ENCODE measurements at regions not wholly inside any gene's neighbourhood (a gene's known extent, or its start where the extent isn't known, plus 50 kb on each side); places are given as distances from the start of the nearest gene placed in this dataset.

DNA sequence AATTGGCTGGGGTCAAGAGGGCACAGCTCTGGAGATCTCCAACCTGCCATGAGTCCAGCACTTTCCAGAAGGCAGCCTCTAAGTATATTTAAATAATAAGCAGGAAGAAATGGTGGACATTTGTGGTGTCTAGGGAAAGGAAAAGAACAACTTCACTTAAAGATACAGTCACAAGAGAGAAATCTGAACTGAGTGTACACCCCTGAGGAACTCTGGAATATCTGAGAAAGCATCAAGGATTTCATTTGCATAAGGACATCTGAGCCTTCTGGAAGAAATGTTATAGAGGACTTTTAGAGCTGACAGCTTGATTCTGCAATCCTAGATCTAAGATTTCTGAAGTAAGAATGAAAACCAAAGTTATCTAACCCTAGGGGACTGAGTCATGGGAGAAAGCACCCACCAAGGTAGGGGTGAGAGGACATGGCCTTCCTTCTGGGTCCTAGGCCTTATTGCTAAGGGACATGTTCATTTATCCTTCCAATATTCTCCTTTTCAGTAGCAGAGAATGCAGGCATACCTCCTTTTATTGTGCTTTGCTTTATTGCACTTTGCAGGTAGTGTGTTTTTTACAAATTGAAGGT, 253.4 kb upstream of the SLC24A2 start:
- DNase-seq (ENCODE audit: low spot score) = no peak

DNA sequence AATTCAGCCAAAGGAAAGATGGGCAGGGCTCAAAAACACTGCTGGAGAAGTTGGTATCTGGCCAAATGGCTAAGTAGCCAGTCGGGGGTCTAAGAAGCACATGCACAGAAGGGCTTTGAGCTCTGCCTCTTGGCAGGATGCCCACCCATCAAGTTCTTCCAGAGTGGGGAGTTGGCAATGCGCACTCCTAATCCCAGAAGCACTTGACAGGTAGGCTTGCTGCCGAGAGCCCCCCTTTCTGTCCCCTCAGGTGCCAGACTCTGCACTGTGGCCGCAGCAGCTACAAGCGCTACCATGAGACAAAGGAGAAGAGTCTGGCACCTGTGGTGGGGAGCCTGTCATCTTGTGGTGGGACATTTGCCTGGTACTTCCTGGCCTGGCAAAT, 252.9 kb upstream of the SLC24A2 start:
- no peak for DNase-seq (ENCODE audit: low spot score)

DNA sequence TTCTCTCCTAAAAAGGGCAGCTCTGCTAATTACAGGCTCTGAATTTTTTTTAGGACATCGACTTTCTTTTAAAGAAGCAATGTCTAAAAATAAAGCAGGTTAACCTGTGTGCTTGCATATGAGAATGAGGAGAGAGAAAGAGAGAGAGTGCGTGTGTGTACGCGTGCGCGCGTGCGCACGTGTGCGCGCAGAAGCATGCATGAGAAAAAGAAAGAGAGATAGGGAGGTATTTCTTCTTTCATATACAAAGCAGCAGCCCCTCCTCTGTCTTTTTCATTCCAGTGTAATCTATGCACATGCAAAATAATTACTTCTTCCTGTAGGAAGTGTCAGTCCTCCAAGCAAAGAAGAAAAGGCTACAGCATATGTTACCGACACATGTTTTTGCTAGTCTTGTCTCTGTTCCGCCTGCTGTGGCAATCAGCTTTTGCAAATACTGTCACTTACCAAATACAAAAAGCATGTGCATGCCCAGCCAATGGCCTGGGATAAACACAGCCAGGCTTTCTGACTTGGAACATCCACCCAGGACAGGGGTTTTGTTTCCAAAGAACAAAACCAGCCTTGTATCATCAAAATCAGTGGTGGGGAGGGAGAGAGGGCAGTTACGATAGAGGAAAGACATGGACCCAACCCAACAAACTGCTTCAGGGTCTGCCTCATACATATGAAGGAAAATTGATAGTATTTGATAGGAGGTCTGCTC, 252.3 kb upstream of the SLC24A2 start:
- DNase-seq (ENCODE audit: low spot score) = no peak

- no peak for DNase-seq (ENCODE audit: low spot score)
Observed at GRCh38 chr9:20037699-20038098, 248.9 kb upstream of the SLC24A2 start.

GRCh38 chr9:20033511-20033910, 244.7 kb upstream of the SLC24A2 start:
- DNase-seq (ENCODE audit: low spot score) = no peak

GRCh38 chr9:20032413-20033006, 243.7 kb upstream of the SLC24A2 start:
- DNase-seq (ENCODE audit: low spot score) = no peak

GRCh38 chr9:20031836-20032235, 243.0 kb upstream of the SLC24A2 start:
- no peak for DNase-seq (ENCODE audit: low spot score)

DNA sequence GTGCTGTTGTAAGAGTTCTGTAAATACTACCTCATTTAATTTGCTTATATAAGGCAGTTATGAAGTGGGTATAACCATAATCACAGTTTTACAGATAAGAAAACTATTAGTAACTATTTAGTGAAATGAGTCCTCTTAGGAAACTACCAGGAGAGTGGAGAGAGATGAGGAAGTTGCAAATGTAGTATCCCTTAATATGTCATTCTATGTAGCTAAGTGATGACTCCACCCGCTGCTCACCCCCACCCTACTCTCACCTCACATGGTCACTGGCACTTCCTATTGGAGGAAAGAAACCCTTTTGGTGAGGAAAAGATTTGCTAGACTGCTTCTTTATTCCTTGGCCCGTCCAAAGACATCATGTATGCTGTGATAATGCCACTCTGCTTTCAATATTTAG, 241.8 kb upstream of the SLC24A2 start:
- DNase-seq (ENCODE audit: low spot score) = no peak

DNA sequence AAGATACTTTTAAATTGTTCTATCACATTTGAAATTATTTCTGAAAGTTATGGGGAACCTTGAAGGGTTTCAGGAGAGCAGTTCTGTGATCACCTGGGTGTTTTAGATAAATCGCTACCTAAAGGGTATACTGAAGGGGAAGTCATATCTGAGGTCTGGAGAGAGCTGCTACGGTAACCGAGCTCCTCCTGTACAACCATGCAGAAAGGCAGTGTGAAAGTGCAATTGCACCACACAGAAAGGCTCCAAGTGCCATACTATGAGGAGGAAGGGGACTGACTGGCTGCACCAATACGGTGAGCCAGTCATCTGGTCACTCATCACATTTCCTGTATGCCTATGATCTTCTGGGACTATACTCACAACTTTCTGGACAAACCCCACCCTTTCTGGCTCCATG, 241.4 kb upstream of the SLC24A2 start:
- DNase-seq (ENCODE audit: low spot score) = no peak

GRCh38 chr9:20028849-20029231, 240.0 kb upstream of the SLC24A2 start:
- DNase-seq (ENCODE audit: low spot score) = no peak

DNA sequence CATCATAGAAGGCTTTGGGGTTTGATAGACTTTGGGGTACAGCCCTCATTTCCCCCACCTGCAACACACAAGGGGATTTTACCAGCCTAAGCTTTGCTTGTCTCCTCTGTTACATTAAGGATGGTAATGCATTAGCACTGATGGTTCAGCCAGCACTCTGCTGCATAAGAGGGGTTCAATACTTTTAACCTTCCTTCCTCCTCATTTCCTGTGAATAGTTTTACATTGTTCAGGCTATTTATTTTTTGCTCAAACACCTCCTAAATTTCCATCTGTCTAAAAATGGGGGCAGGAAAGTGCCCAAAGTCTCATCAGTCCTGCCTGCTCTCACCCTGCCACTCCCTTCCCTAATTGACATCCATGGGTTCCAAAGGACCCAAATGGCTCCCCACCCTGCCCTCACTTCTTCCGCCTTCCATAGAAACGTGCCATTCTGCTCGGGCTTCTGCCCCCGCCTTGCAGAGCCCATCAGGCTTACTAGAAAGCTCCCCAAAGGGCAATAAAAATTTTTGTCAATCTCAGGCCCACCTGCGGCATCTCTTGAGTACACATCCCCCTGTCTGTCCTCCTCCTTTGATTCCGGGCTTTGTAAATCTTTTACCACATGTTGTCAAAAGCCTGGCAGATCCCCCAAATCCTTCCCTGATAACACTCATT, 239.5 kb upstream of the SLC24A2 start:
- DNase-seq (ENCODE audit: low spot score) = no peak

DNA sequence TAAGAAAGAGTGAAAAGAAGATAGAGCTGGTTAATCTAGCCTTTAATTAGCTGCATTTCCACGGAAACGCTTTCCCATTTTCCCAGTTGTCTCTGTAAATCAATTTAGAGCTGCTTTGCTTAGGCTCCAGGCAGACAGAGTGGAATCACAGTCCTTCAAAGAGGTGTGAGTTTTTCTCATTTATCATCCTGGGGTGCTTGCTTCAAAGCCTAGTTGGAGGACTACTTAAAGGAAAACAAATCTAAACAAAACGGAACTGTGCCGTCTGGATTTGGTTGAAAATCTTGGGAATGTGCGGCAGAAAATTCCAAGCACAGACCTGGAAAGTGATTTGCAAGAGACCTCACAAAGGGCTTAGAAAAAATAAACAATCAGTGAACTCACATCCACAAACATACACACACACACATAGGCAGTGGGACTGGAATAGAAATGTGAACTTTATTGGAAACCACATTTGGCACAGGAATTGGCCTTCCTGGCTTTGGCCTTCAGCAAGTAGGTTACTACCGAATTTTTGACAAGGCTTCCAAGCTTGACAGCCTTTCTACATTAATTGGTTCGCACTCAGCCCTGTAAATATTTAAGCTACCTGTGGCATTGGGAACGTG, 235.2 kb upstream of the SLC24A2 start:
- DNase-seq (ENCODE audit: low spot score) = no peak

- no peak for DNase-seq (ENCODE audit: low spot score)
Observed at GRCh38 chr9:20023210-20023905, 234.5 kb upstream of the SLC24A2 start.

DNA sequence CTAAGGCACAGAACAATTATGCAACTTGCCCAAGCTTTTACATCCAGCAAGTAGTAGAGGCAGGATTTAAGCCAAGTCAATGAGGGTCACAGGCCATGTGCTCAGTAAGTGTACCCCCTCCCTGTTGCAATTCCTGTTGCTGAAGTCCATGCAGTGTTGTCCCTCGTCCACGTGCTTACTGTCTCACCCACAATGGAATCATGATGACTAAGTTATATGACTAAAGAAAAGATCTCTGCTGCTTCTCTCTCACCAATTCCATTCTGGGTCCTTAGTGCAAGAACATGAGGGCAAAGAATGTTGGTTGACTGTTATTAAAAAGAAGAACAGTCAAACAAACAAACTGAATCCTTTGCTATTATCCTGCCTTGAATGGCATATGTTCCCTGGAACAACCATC, 233.6 kb upstream of the SLC24A2 start:
- no peak for DNase-seq (ENCODE audit: low spot score)

DNA sequence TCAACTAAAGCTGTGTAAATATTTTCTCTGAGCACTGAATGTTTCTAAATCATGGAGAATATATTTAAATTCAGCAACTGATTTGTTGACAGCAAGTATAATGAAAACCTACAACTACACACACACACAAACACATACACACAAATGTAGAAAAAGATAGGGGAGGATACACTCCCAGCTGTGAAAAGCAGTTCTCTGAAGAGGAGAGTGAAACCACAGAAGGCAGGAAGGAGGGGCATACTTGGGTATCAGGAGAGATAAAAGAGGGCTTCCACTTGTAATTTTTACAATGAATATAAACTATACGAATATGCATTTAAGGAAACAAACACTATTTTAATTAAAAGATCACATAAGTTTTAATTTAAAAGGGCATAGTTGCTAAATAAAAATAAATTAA, 227.8 kb upstream of the SLC24A2 start:
- DNase-seq (ENCODE audit: low spot score) = no peak

- no peak for DNase-seq (ENCODE audit: low spot score)
Observed at GRCh38 chr9:20015427-20015931, 226.6 kb upstream of the SLC24A2 start.

DNA sequence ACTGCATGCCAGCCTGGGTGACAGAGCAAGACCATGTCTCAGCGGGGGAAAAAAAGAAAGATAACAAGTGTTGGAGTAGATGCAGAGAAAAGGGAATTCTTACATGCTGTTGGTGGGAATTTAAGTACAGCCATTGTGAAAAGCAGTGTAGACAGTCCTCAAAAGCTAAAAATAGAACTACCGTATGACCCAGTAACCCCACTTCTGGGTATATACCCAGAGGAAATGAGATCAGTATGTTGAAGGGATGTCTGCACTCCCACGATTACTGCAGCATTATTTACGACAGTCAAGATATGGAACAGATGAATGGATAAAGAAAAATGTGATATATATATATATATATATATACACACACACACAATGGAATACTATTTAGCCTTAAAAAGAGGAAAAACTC, 225.3 kb upstream of the SLC24A2 start:
- DNase-seq (ENCODE audit: low spot score) = no peak

GRCh38 chr9:20012232-20012631, 223.4 kb upstream of the SLC24A2 start:
- DNase-seq (ENCODE audit: low spot score) = no peak

DNA sequence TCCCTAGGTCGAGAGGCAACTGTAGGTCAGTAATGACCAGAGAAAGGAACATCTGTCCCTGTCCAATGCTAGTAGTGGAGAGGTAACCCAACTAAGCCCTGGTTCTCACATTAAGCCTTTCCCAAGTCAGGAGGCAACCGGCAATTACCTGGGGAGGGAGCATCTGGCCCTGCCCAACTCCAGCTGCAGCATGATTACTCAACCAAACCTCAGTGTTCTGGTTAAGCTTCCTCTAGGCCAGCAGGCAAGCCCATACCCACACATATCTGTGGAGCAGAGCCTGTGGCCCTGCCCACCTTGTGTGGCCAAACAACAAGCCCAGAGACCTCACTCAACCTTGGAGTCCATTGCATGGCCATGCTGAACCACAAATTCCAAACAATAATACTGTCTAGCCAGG, 220.8 kb upstream of the SLC24A2 start:
- DNase-seq (ENCODE audit: low spot score) = no peak

DNA sequence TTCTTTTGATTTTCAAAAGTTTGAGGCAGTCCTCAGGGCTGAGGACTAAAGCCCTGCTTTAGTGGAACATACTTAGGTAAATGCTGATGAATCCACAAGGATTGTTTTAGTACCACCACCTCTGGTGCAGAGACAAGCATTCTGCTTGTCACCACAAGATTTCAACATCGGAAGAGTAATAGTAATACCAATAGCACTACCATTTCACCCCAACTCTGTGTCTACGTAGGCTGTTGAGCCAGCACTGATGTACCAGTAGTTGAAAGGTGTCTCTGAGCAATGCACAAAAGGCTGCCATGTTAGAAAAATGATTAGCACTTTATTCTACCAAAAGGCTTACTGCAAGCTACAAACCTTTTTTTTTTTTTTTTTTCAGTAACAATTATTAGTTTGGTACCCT, 213.2 kb upstream of the SLC24A2 start:
- DNase-seq (ENCODE audit: low spot score) = no peak

DNA sequence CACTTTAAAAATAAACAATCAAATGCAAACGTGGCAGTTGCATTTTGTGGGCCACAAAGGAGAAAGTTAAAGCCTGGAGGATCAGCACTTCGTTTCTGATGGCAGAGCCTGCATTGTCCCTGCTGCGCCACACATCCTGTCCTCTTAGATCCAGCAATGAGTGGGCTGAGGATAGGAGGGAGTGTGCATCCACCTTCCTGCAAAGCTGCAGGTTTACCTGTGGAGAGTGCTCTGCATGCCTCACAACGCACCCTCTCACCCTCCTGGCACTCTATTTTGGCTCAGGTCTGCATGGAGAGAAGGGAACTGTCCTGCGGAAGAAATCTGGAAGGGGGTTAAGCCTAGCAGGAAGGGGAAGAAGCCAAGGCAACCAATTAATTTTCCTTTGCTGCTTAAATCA, 212.2 kb upstream of the SLC24A2 start:
- DNase-seq (ENCODE audit: low spot score) = no peak

GRCh38 chr9:19999491-20000057, 210.7 kb upstream of the SLC24A2 start:
- DNase-seq (ENCODE audit: low spot score) = peak; percentile 51

All from GM03348 (cell line).